ENCODE measurements at regions not wholly inside any gene's neighbourhood (a gene's known extent, or its start where the extent isn't known, plus 50 kb on each side); places are given as distances from the start of the nearest gene placed in this dataset.

GRCh38 chr18:42520138-42520537, 565.1 kb downstream of the PIK3C3 start:
- no peak for TF ChIP-seq CTCF (IDR thresholded peaks at IDR 0.05)
- no peak for DNase-seq (ENCODE audit: low spot score)
- no peak for ATAC-seq (ENCODE audit: low FRiP score)

GRCh38 chr18:42525905-42526304, 570.9 kb downstream of the PIK3C3 start:
- ATAC-seq (ENCODE audit: low FRiP score) (no peak), DNase-seq (ENCODE audit: low spot score) (no peak)
- TF ChIP-seq CTCF (IDR thresholded peaks at IDR 0.05) = no peak

- no peak for ATAC-seq (ENCODE audit: low FRiP score)
- DNase-seq (ENCODE audit: low spot score) = no peak
- no peak for TF ChIP-seq CTCF (IDR thresholded peaks at IDR 0.05)
These were observed 572.7 kb downstream of the PIK3C3 start for GRCh38 chr18:42527766-42528165.

GRCh38 chr18:42530276-42530675, 575.2 kb downstream of the PIK3C3 start:
- ATAC-seq (ENCODE audit: low FRiP score) (no peak), DNase-seq (ENCODE audit: low spot score) (no peak)
- no peak for TF ChIP-seq CTCF (IDR thresholded peaks at IDR 0.05)

- DNase-seq (ENCODE audit: low spot score) (no peak), ATAC-seq (ENCODE audit: low FRiP score) (no peak)
- TF ChIP-seq CTCF (IDR thresholded peaks at IDR 0.05) = no peak
These were observed 577.1 kb downstream of the PIK3C3 start for GRCh38 chr18:42532119-42532518.

GRCh38 chr18:42533009-42533575, 578.1 kb downstream of the PIK3C3 start:
- TF ChIP-seq CTCF (IDR thresholded peaks at IDR 0.05) = no peak
- ATAC-seq (ENCODE audit: low FRiP score) = no peak
- no peak for DNase-seq (ENCODE audit: low spot score)

- no peak for TF ChIP-seq CTCF (IDR thresholded peaks at IDR 0.05)
These were observed 578.6 kb downstream of the PIK3C3 start for GRCh38 chr18:42533616-42534015.

More at GRCh38 chr18:42533616-42534015, 578.6 kb downstream of the PIK3C3 start:
- DNase-seq (ENCODE audit: low spot score) = no peak
- ATAC-seq (ENCODE audit: low FRiP score) = no peak

All from omental fat pad (tissue), 3 donors.